ENCODE measurements at regions not wholly inside any gene's neighbourhood (a gene's known extent, or its start where the extent isn't known, plus 50 kb on each side); places are given as distances from the start of the nearest gene placed in this dataset.

DNA sequence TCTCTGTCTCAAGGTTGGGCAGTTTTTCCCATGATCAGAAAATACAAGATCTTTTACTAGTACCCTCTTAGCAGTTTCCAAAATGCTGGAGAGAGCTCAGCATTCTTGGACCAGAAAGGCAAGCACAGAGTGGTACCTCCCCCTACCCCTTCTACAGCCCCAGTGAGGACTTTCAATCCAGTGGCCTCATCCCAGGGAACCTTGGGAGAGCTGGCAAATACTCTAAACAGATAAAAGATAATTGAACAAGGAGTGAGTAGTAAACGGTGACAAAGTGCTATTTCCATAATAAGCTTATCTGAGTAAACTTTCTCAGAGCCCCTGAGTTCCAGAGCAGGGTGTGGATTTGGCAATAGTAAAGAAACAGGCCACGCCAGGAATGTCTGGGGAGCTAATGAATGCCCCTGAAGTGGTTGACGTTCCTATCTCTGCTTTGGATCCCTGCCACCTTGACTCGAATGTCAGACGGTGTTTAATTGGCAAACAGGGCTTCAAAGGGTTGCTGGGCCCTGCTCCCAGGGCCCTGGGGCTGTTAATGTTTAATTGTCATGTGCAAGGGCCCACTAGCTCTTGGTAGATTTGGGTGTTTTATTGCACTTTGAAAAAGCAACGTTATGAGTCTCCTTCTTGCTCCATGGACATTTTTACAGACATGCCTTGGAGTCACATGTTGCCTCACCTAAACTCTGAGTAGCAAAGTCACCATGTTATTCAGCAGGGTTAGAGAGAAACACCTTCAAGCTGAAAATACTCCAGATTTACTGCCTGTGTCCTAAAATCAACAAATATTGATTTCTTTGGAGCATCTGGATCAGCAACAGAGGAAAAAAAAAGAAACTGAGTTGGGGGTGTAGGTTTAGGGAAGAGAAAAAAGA lies 239.9 kb downstream of the CYRIA start:
- H3K27ac ChIP-seq (ENCODE audit: low read depth, low read length), result no peak overlapping the region
- no peak overlapping the region for H3K4me3 ChIP-seq (ENCODE audit: extremely low read depth in 1 of 4, insufficient read depth in 2 of 4, low read depth in 3 of 4, low read length in 4 of 4)
- H2AFZ ChIP-seq (ENCODE audit: low read length), result no peak overlapping the region
- H3K23ac ChIP-seq (ENCODE audit: insufficient read length), result no peak overlapping the region
- no peak overlapping the region for H3K14ac ChIP-seq (ENCODE audit: insufficient read length)
- H4K8ac ChIP-seq (ENCODE audit: extremely low read depth, insufficient read depth, low read length), result no peak overlapping the region
- H2BK20ac ChIP-seq (ENCODE audit: low read length), result no peak overlapping the region
- H3K4ac ChIP-seq (replicated peaks; ENCODE audit: insufficient read length, low read depth, low read length), result no peak overlapping the region
- H3K56ac ChIP-seq (replicated peaks; ENCODE audit: insufficient read length, low read depth, low read length), result no peak overlapping the region
- H3K79me1 ChIP-seq (ENCODE audit: low read depth, low read length), result no peaks in the 10 kb centered on the region
- no peaks in the 10 kb centered on the region for H3K23me2 ChIP-seq (ENCODE audit: low read depth, low read length)
- no peak overlapping the region for H2BK15ac ChIP-seq (ENCODE audit: low read length)
- no peaks in the 10 kb centered on the region for H4K20me1 ChIP-seq (replicated peaks in 1 of 2; ENCODE audit: control insufficient read depth in 1 of 2, insufficient read depth in 2 of 2, low read length in 2 of 2)
- H3K4me1 ChIP-seq (replicated peaks in 1 of 4; ENCODE audit: control insufficient read depth in 3 of 4, insufficient read depth in 4 of 4, low read length in 3 of 4), result no peaks in the 10 kb centered on the region
- POLR2A ChIA-PET (ENCODE audit: partially characterized antibody), result no interaction called here
- no peak overlapping the region for H3K9ac ChIP-seq (replicated peaks in 1 of 4; ENCODE audit: extremely low read depth in 1 of 4, low read depth in 3 of 4, low read length in 3 of 4)
- no peaks in the 10 kb centered on the region for H3K27me3 ChIP-seq (replicated peaks in 1 of 4; ENCODE audit: control insufficient read depth in 3 of 4, extremely low read depth in 1 of 4, insufficient read depth in 3 of 4, low read length in 3 of 4)
- H3K36me3 ChIP-seq (ENCODE audit: control insufficient read depth in 2 of 4, insufficient read depth in 4 of 4, low read length in 3 of 4), result no peaks in the 10 kb centered on the region
- H2BK5ac ChIP-seq (ENCODE audit: low read depth, low read length), result no peak overlapping the region
- no peak overlapping the region for H3K18ac ChIP-seq (ENCODE audit: extremely low read depth, low read length)
- H2AK5ac ChIP-seq (ENCODE audit: low read depth, low read length), result no peak overlapping the region
- no peak for DNase-seq (ENCODE audit: low read depth in 1 of 2, low spot score in 2 of 2)
- H4K5ac ChIP-seq (ENCODE audit: insufficient read length, low read depth, low read length), result no peak overlapping the region
- WGBS, 2 experiments (ENCODE audit: extremely low coverage in 1 of 2, insufficient coverage in 1 of 2, insufficient read length in 1 of 2, insufficient replicate concordance in 2 of 2, low coverage in 1 of 2, low lambda C conversion rate in 2 of 2, missing lambda C conversion rate in 1 of 2), result 75% methylated on average over 6 of the region's 6 CpGs; no CpG with 5 or more reads in 1 of the 2 experiments
- no peaks in the 10 kb centered on the region for H3K79me2 ChIP-seq (ENCODE audit: control insufficient read depth in 1 of 2, insufficient read depth in 2 of 2, low read length in 2 of 2)
- CTCF ChIA-PET (ENCODE audit: partially characterized antibody), result interaction anchor here (1.3 kb wide), 2 partner anchors 9 to 16 kb away, joined by 4 read pairs; no protein-coding TSS in a partner anchor
- no peak overlapping the region for H2BK120ac ChIP-seq (replicated peaks; ENCODE audit: low read depth, low read length)
- H2BK12ac ChIP-seq (ENCODE audit: low read depth, low read length), result no peak overlapping the region
- H3K4me2 ChIP-seq (ENCODE audit: insufficient read depth in 1 of 2, low read depth in 2 of 2, low read length in 2 of 2), result no peak overlapping the region
- H3K9me3 ChIP-seq (ENCODE audit: insufficient read depth in 2 of 2, low read depth in 1 of 2, low read length in 1 of 2), result no peaks in the 10 kb centered on the region
- H4K91ac ChIP-seq (replicated peaks; ENCODE audit: insufficient read length, low read length), result no peak overlapping the region
- no peak for FAIRE-seq
- no peak for TF ChIP-seq YY1 (IDR thresholded peaks at IDR 0.05; ENCODE audit: low read depth, low read length)
- no peak for TF ChIP-seq KDM1A (IDR thresholded peaks at IDR 0.05; ENCODE audit: borderline replicate concordance, low read length)
- TF ChIP-seq BRCA1 (IDR thresholded peaks at IDR 0.05; ENCODE audit: low read depth, low read length), result no peak
- TF ChIP-seq BACH1 (IDR thresholded peaks at IDR 0.05; ENCODE audit: low read length), result no peak
- no peak for TF ChIP-seq KDM4A (IDR thresholded peaks at IDR 0.05; ENCODE audit: low read depth, low read length, severe bottlenecking)
- TF ChIP-seq CBX5 (IDR thresholded peaks at IDR 0.05; ENCODE audit: low read depth, low read length), result no peak
- TF ChIP-seq RFX5 (IDR thresholded peaks at IDR 0.05; ENCODE audit: borderline replicate concordance, low read depth, low read length), result no peak
- no peak for TF ChIP-seq CEBPB (IDR thresholded peaks at IDR 0.05; ENCODE audit: low read depth, low read length)
- no peak for TF ChIP-seq RBBP5 (IDR thresholded peaks at IDR 0.05; ENCODE audit: borderline replicate concordance, low read depth, low read length)
- TF ChIP-seq KDM5A (IDR thresholded peaks at IDR 0.05; ENCODE audit: low read length), result no peak
- TF ChIP-seq HDAC6 (IDR thresholded peaks at IDR 0.05; ENCODE audit: low read depth, low read length), result no peak
- TF ChIP-seq ZNF274 (IDR thresholded peaks at IDR 0.05; ENCODE audit: borderline replicate concordance, extremely low read depth, low read length), result no peak
- no peak for TF ChIP-seq TBP (IDR thresholded peaks at IDR 0.05; ENCODE audit: low read depth, low read length)
- no peak for TF ChIP-seq RAD21 (IDR thresholded peaks at IDR 0.05 in 1 of 2, conservative IDR thresholded peaks at IDR 0.05 in 1 of 2; ENCODE audit: low read depth in 2 of 2, low read length in 2 of 2)

All from H1 (cell line).